ENCODE measurements at regions not wholly inside any gene's neighbourhood (a gene's known extent, or its start where the extent isn't known, plus 50 kb on each side); places are given as distances from the start of the nearest gene placed in this dataset.

DNA sequence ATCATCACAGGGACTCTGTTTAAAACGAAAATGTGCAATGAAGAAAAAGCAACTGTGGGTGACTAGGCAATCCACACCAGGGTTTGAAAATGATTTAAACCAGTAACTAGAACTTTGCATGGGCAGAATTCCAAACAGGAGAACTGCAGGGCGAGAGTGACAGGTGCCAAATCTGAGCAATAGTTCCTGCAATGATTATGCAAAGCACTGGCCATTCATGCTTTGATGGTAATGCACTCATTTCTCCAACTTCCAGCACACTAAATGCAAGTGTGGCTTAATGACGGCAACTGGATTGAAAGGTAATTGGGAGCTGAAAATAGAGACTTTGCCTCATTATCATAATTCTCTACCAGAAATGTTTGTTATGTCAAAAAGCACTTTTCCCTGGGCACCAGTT lies 140.5 kb upstream of the TMCC3 start:
- Histone ChIP-seq H3K4me2 (ENCODE audit: low read depth, low read length) (no peak overlapping the region), H3K9ac (ENCODE audit: low read length) (no peak overlapping the region), H3K9me3 (replicated peaks; ENCODE audit: insufficient read depth, low read length) (no peaks in the 10 kb centered on the region), H3K27me3 (replicated peaks; ENCODE audit: insufficient read depth, low read length) (no peaks in the 10 kb centered on the region), H3K9me2 (replicated peaks; ENCODE audit: insufficient read depth, low read length) (no peaks in the 10 kb centered on the region), H3K36me3 (replicated peaks; ENCODE audit: insufficient read depth, low read length) (no peaks in the 10 kb centered on the region), H3F3A (ENCODE audit: insufficient read depth, low read length) (no peaks in the 10 kb centered on the region), H3K79me2 (ENCODE audit: low read length) (no peaks in the 10 kb centered on the region; the same call in 1 of the 2 replicates), H2AFZ (ENCODE audit: low read length) (no peak overlapping the region), H3K27ac (ENCODE audit: low read length) (no peak overlapping the region), H3K4me3 (ENCODE audit: low read length) (no peak overlapping the region), H3K4me1 (ENCODE audit: low read length) (no peaks in the 10 kb centered on the region), H4K20me1 (ENCODE audit: insufficient read depth, low read length) (no peaks in the 10 kb centered on the region)
- TF ChIP-seq EZH2 (optimal IDR thresholded peaks at IDR 0.05; ENCODE audit: low read depth, low read length): no peak
- TF ChIP-seq EZH2phosphoT487 (IDR thresholded peaks at IDR 0.05; ENCODE audit: low read length): no peak
- TF ChIP-seq, protein P1, sequence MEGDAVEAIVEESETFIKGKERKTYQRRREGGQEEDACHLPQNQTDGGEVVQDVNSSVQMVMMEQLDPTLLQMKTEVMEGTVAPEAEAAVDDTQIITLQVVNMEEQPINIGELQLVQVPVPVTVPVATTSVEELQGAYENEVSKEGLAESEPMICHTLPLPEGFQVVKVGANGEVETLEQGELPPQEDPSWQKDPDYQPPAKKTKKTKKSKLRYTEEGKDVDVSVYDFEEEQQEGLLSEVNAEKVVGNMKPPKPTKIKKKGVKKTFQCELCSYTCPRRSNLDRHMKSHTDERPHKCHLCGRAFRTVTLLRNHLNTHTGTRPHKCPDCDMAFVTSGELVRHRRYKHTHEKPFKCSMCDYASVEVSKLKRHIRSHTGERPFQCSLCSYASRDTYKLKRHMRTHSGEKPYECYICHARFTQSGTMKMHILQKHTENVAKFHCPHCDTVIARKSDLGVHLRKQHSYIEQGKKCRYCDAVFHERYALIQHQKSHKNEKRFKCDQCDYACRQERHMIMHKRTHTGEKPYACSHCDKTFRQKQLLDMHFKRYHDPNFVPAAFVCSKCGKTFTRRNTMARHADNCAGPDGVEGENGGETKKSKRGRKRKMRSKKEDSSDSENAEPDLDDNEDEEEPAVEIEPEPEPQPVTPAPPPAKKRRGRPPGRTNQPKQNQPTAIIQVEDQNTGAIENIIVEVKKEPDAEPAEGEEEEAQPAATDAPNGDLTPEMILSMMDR (IDR thresholded peaks at IDR 0.05; ENCODE audit: low read length): no peak
- DNase-seq: no peak

DNA sequence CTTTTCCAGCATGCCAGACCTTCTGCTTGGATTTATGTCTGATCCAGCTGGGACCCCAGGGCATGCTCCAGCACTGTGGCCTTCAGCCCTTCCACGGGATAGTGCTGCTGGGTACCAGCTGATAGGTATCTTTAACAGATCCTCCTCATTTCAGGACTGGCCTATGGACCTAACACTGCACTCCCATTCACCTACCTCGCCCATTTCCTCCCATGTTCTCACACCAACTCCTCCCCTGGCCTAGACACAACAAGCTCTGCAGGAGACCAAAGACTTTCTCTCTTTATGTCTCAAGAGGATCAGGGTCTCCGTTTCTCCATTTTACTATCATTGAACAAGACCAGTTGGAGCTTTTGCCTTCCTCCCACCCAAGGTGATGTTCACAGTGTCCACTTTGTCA lies 140.0 kb upstream of the TMCC3 start:
- H3F3A ChIP-seq (ENCODE audit: insufficient read depth, low read length): no peaks in the 10 kb centered on the region
- H3K27me3 ChIP-seq (replicated peaks; ENCODE audit: insufficient read depth, low read length): no peaks in the 10 kb centered on the region
- H3K9me2 ChIP-seq (replicated peaks; ENCODE audit: insufficient read depth, low read length): no peaks in the 10 kb centered on the region
- no peak overlapping the region for H2AFZ ChIP-seq (ENCODE audit: low read length)
- TF ChIP-seq EZH2phosphoT487 (IDR thresholded peaks at IDR 0.05; ENCODE audit: low read length) (no peak), EZH2 (optimal IDR thresholded peaks at IDR 0.05; ENCODE audit: low read depth, low read length) (no peak)
- TF ChIP-seq, protein P1 (IDR thresholded peaks at IDR 0.05; ENCODE audit: low read length): no peak
- H3K36me3 ChIP-seq (replicated peaks; ENCODE audit: insufficient read depth, low read length): no peaks in the 10 kb centered on the region
- H4K20me1 ChIP-seq (ENCODE audit: insufficient read depth, low read length): no peaks in the 10 kb centered on the region
- no peak overlapping the region for H3K27ac ChIP-seq (ENCODE audit: low read length)
- H3K9me3 ChIP-seq (replicated peaks; ENCODE audit: insufficient read depth, low read length): no peaks in the 10 kb centered on the region
- DNase-seq: no peak
- no peak overlapping the region for H3K4me2 ChIP-seq (ENCODE audit: low read depth, low read length)
- H3K4me1 ChIP-seq (ENCODE audit: low read length): no peaks in the 10 kb centered on the region
- no peak overlapping the region for H3K4me3 ChIP-seq (ENCODE audit: low read length)
- no peaks in the 10 kb centered on the region; the same call in 1 of the 2 replicates for H3K79me2 ChIP-seq (ENCODE audit: low read length)
- H3K9ac ChIP-seq (ENCODE audit: low read length): no peak overlapping the region

DNA sequence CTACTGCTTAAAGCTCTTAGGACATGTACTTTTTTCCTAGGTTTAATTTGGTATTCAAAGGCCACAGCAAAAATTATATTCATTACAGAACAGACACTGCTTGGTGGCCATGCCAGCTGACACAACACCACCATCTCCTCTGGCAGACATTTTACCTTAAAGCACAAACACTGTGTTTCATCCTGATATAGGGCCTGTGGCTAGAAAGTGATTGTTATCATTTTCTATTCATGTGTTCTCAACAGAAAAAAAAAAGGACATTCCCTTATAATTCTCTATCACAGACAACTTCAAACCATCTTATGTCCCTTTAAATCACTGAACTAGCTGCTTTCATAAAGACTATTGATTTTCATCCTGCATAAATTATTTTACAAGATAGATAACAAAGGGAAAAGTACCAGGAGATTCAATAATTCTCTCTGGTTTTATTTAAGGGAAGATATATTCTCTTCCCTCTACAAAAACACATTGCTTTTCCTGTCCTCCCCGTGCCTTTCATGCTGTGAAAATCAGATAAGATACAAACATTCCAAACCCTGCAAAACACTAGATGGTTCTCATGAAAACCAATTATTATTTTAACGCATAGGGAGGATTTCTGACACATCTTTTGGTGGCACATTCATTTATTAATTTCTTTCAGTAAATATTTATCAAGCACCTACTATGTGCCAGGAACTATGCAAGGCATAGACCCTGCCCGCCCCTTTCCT lies 139.3 kb upstream of the TMCC3 start:
- Histone ChIP-seq H3K4me1 (ENCODE audit: low read length) (no peaks in the 10 kb centered on the region), H3K9me2 (replicated peaks; ENCODE audit: insufficient read depth, low read length) (no peaks in the 10 kb centered on the region)
- TF ChIP-seq EZH2phosphoT487 (IDR thresholded peaks at IDR 0.05; ENCODE audit: low read length): no peak

DNA sequence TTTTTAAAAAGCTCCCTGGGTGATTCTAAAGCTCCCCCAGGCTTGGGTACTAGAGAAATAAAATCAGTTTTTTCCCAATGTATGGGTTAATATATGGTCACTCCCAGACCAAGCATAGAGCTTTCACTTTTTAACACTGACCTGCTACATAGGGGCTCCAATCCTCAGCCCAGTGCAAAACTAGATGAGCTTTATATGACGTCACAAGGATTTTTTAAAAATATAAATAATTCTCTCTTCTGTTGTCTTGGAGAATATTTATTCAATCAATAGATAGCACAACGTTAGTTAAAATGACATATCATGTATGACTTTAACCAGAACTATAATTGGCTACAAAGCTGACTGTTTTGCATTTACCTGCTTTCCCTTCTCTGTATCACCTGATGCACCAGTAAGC lies 137.9 kb upstream of the TMCC3 start:
- no peak overlapping the region for H3K27ac ChIP-seq (ENCODE audit: low read length)
- no peaks in the 10 kb centered on the region for H3F3A ChIP-seq (ENCODE audit: insufficient read depth, low read length)
- no peaks in the 10 kb centered on the region for H4K20me1 ChIP-seq (ENCODE audit: insufficient read depth, low read length)
- H3K36me3 ChIP-seq (replicated peaks; ENCODE audit: insufficient read depth, low read length): no peaks in the 10 kb centered on the region
- H3K4me2 ChIP-seq (ENCODE audit: low read depth, low read length): no peak overlapping the region
- DNase-seq: no peak
- H3K4me1 ChIP-seq (ENCODE audit: low read length): no peaks in the 10 kb centered on the region
- H3K27me3 ChIP-seq (replicated peaks; ENCODE audit: insufficient read depth, low read length): no peaks in the 10 kb centered on the region
- no peaks in the 10 kb centered on the region; the same call in 1 of the 2 replicates for H3K79me2 ChIP-seq (ENCODE audit: low read length)
- no peak overlapping the region for H3K9ac ChIP-seq (ENCODE audit: low read length)
- H3K9me3 ChIP-seq (replicated peaks; ENCODE audit: insufficient read depth, low read length): no peaks in the 10 kb centered on the region
- H3K4me3 ChIP-seq (ENCODE audit: low read length): no peak overlapping the region
- H2AFZ ChIP-seq (ENCODE audit: low read length): no peak overlapping the region
- no peak for TF ChIP-seq EZH2 (optimal IDR thresholded peaks at IDR 0.05; ENCODE audit: low read depth, low read length)
- H3K9me2 ChIP-seq (replicated peaks; ENCODE audit: insufficient read depth, low read length): no peaks in the 10 kb centered on the region

More for the DNA sequence above, 139.3 kb upstream of the TMCC3 start:
- Histone ChIP-seq H3K27me3 (replicated peaks; ENCODE audit: insufficient read depth, low read length) (no peaks in the 10 kb centered on the region), H3K9me3 (replicated peaks; ENCODE audit: insufficient read depth, low read length) (no peaks in the 10 kb centered on the region), H3K79me2 (ENCODE audit: low read length) (no peaks in the 10 kb centered on the region; the same call in 1 of the 2 replicates), H4K20me1 (ENCODE audit: insufficient read depth, low read length) (no peaks in the 10 kb centered on the region), H3K9ac (ENCODE audit: low read length) (no peak overlapping the region), H2AFZ (ENCODE audit: low read length) (no peak overlapping the region), H3K27ac (ENCODE audit: low read length) (no peak overlapping the region), H3K4me3 (ENCODE audit: low read length) (no peak overlapping the region), H3K4me2 (ENCODE audit: low read depth, low read length) (no peak overlapping the region), H3F3A (ENCODE audit: insufficient read depth, low read length) (no peaks in the 10 kb centered on the region), H3K36me3 (replicated peaks; ENCODE audit: insufficient read depth, low read length) (no peaks in the 10 kb centered on the region)
- DNase-seq: no peak
